ENCODE measurements at regions not wholly inside any gene's neighbourhood (a gene's known extent, or its start where the extent isn't known, plus 50 kb on each side); places are given as distances from the start of the nearest gene placed in this dataset.

- Mint-ChIP-seq H3K4me1 (ENCODE audit: low read depth) (peaks cover 3% of the 10 kb centered on the region), H3K36me3 (ENCODE audit: low read depth) (no peaks in the 10 kb centered on the region), H3K27ac (no peak overlapping the region), H3K9me3 (no peaks in the 10 kb centered on the region), H3K27me3 (ENCODE audit: insufficient read depth) (peaks cover 2% of the 10 kb centered on the region; the same call in 1 of the 2 replicates), H3K4me3 (no peak overlapping the region)
- TF ChIP-seq CTCF (IDR thresholded peaks at IDR 0.05): no peak
- no peak for DNase-seq
These were observed 515.8 kb upstream of the AKR1E2 start for GRCh38 chr10:4310172-4310571.

DNA sequence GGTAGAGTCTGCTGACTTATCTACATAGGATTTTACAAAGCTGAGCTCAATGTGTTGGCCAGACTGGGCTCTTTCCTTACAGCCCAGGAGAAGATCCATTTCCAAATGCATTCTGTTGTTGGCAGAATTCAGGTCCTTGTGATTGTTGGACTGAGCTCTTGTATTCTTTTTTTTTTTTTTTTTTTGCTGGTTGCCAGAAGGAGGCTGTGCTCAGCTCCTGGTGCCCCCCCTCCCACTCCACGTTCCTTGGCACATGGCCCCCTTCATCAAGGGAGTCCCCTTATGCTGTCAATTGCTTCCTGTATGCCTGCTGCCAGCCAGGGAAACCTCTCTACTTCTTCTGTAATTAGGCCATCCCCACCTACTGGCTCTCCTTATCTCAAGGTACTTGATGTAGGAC is 518.1 kb upstream of the AKR1E2 start:
- H3K9me3 Mint-ChIP-seq: no peaks in the 10 kb centered on the region
- H3K27ac Mint-ChIP-seq: no peak overlapping the region
- no peak for TF ChIP-seq CTCF (IDR thresholded peaks at IDR 0.05)
- no peak overlapping the region for H3K4me3 Mint-ChIP-seq
- H3K4me1 Mint-ChIP-seq (ENCODE audit: low read depth): peaks cover 3% of the 10 kb centered on the region; the same call in 1 of the 2 replicates
- H3K27me3 Mint-ChIP-seq (ENCODE audit: insufficient read depth): peaks cover 2% of the 10 kb centered on the region; the same call in 1 of the 2 replicates
- no peaks in the 10 kb centered on the region for H3K36me3 Mint-ChIP-seq (ENCODE audit: low read depth)
- no peak for DNase-seq

- Mint-ChIP-seq H3K9me3 (no peaks in the 10 kb centered on the region), H3K27me3 (ENCODE audit: insufficient read depth) (peaks cover 2% of the 10 kb centered on the region; the same call in 1 of the 2 replicates), H3K27ac (no peak overlapping the region), H3K4me1 (ENCODE audit: low read depth) (peaks cover 6% of the 10 kb centered on the region; the same call in 1 of the 2 replicates), H3K4me3 (no peak overlapping the region), H3K36me3 (ENCODE audit: low read depth) (no peaks in the 10 kb centered on the region)
- no peak for TF ChIP-seq CTCF (IDR thresholded peaks at IDR 0.05)
- DNase-seq: no peak
These were observed 519.1 kb upstream of the AKR1E2 start for GRCh38 chr10:4306871-4307270.

- no peaks in the 10 kb centered on the region for H3K36me3 Mint-ChIP-seq (ENCODE audit: low read depth)
- no peak overlapping the region for H3K27ac Mint-ChIP-seq
- no peaks in the 10 kb centered on the region for H3K9me3 Mint-ChIP-seq
- H3K4me3 Mint-ChIP-seq: no peak overlapping the region
- peaks cover 1% of the 10 kb centered on the region; the same call in 1 of the 2 replicates for H3K27me3 Mint-ChIP-seq (ENCODE audit: insufficient read depth)
- H3K4me1 Mint-ChIP-seq (ENCODE audit: low read depth): peaks cover 12% of the 10 kb centered on the region
- TF ChIP-seq CTCF (IDR thresholded peaks at IDR 0.05): no peak
- DNase-seq: no peak
These were observed 518.0 kb upstream of the KLF6 start for GRCh38 chr10:4303045-4303444.

GRCh38 chr10:4301291-4302045 is 516.5 kb upstream of the KLF6 start:
- H3K4me1 Mint-ChIP-seq (ENCODE audit: low read depth): peaks cover 12% of the 10 kb centered on the region
- H3K27me3 Mint-ChIP-seq (ENCODE audit: insufficient read depth): peaks cover 1% of the 10 kb centered on the region; the same call in 1 of the 2 replicates
- DNase-seq: no peak
- no peaks in the 10 kb centered on the region for H3K9me3 Mint-ChIP-seq
- H3K27ac Mint-ChIP-seq: no peak overlapping the region
- no peak overlapping the region for H3K4me3 Mint-ChIP-seq
- no peak for TF ChIP-seq CTCF (IDR thresholded peaks at IDR 0.05)
- H3K36me3 Mint-ChIP-seq (ENCODE audit: low read depth): no peaks in the 10 kb centered on the region

Data from HFFc6 (cell line).